ENCODE measurements at regions not wholly inside any gene's neighbourhood (a gene's known extent, or its start where the extent isn't known, plus 50 kb on each side); places are given as distances from the start of the nearest gene placed in this dataset.

- no peak for TF ChIP-seq REST (IDR thresholded peaks at IDR 0.05; ENCODE audit: insufficient replicate concordance, low read depth)
- no peak for TF ChIP-seq SPI1 (IDR thresholded peaks at IDR 0.05; ENCODE audit: borderline replicate concordance, low read depth)
- TF ChIP-seq CTCF (IDR thresholded peaks at IDR 0.05; ENCODE audit: insufficient read depth, low read length): no peak
- TF ChIP-seq POLR2AphosphoS5 (IDR thresholded peaks at IDR 0.05; ENCODE audit: low read depth): no peak
These were observed 323.4 kb downstream of the CDH19 start for GRCh38 chr18:66280470-66280869.

Data from HL-60 (cell line).